H1 (cell line): ENCODE measurements at regions not wholly inside any gene's neighbourhood (a gene's known extent, or its start where the extent isn't known, plus 50 kb on each side); places are given as distances from the start of the nearest gene placed in this dataset.

Experiments used
- CBX8 ChIP-seq: fragments of 300-800, 300-1000 bp; sonication (generic); IDR thresholded peaks from 2 replicates; pipeline ENCODE4 v1.7.1; 2016; ENCODE audit warnings: low read depth, low read length, borderline replicate concordance
- FOSL1 ChIP-seq: IDR thresholded peaks from 2 replicates; pipeline ENCODE4 v1.6.1; 2011; ENCODE audit warnings: mild to moderate bottlenecking, low read depth, low read length, moderate library complexity; ENCODE audit not compliant: insufficient read depth
- POLR2A ChIP-seq, 2 experiments: IDR thresholded peaks; 1 replicate in 1 of 2; 2 replicates in 1 of 2; pipeline ENCODE4 v1.6.1; 2011; ENCODE audit warnings: low read depth in 2 of 2, low read length in 2 of 2, mild to moderate bottlenecking in 2 of 2; ENCODE audit errors: control extremely low read depth in 1 of 2
- RNF2 ChIP-seq: fragments of 200-900, 300-1000 bp; sonication (generic); IDR thresholded peaks from 2 replicates; pipeline ENCODE4 v1.7.1; 2016; ENCODE audit warnings: borderline replicate concordance, low read depth, mild to moderate bottlenecking, antibody characterized with exemption, low read length; ENCODE audit not compliant: poor library complexity, severe bottlenecking; ENCODE audit errors: missing control alignments

GRCh38 chr6:4327841-4328240 lies 192.5 kb upstream of the ECI2 start (continued):
- TF ChIP-seq CBX8 (no peak), POLR2A (IDR thresholded peaks at IDR 0.05; ENCODE audit: control extremely low read depth in 1 of 2, low read depth in 2 of 2, low read length in 2 of 2) (no peak), RNF2 (no peak), FOSL1 (no peak)
